WI38 (cell line): ENCODE measurements at regions not wholly inside any gene's neighbourhood (a gene's known extent, or its start where the extent isn't known, plus 50 kb on each side); places are given as distances from the start of the nearest gene placed in this dataset.

Experiments used
- H3K4me3 ChIP-seq: 2 replicates; pipeline ENCODE4 v1.5.1; 2011; ENCODE audit warnings: low read depth, mild to moderate bottlenecking, control low read depth, low read length
- CTCF ChIP-seq: IDR thresholded peaks from 2 replicates; pipeline ENCODE4 v1.5.1; 2012; ENCODE audit warnings: low read depth, mild to moderate bottlenecking, control low read depth, low read length

GRCh38 chr1:110785612-110786011, 87.3 kb upstream of the CD53 start:
- H3K4me3 ChIP-seq, result no peak overlapping the region
- no peak for TF ChIP-seq CTCF

- no peak for TF ChIP-seq CTCF
- H3K4me3 ChIP-seq, result no peak overlapping the region
Measured at GRCh38 chr1:110785055-110785454, 87.9 kb upstream of the CD53 start.

GRCh38 chr1:110783292-110783918, 89.5 kb upstream of the CD53 start:
- TF ChIP-seq CTCF, result peak; percentile 97
- no peak overlapping the region for H3K4me3 ChIP-seq

- no peak overlapping the region for H3K4me3 ChIP-seq
- TF ChIP-seq CTCF, result no peak
Measured at GRCh38 chr1:110781525-110781924, 91.4 kb upstream of the CD53 start.

- no peak overlapping the region for H3K4me3 ChIP-seq
- TF ChIP-seq CTCF, result peak; percentile 51
Measured at GRCh38 chr1:110780600-110781484, 92.1 kb upstream of the CD53 start.

- H3K4me3 ChIP-seq, result no peak overlapping the region
- TF ChIP-seq CTCF, result no peak
Measured at GRCh38 chr1:110779636-110780035, 93.3 kb upstream of the CD53 start.

- no peak for TF ChIP-seq CTCF
- no peak overlapping the region for H3K4me3 ChIP-seq
Measured at GRCh38 chr1:110778821-110779220, 94.1 kb upstream of the CD53 start.
